Endothelial cell of umbilical vein (primary cell): ENCODE measurements at regions not wholly inside any gene's neighbourhood (a gene's known extent, or its start where the extent isn't known, plus 50 kb on each side); places are given as distances from the start of the nearest gene placed in this dataset.

Experiments
- BruUV-seq: library from RNA; stranded (reverse); fragments of 400-500 nt; replicated peaks from 2 replicates; lab custom pipeline; 2021; lab: Mats Ljungman, UMichigan
- CTCF ChIA-PET: fragments of 300-600, 350-600 bp; sonication (Branson Sonifier 250); formaldehyde crosslinking; loops from one replicate; lab custom pipeline; 2021; ENCODE audit warnings: antibody characterized with exemption, inconsistent platforms; lab: Charles Lee
- POLR2A ChIA-PET: fragments of 300-600, 350-600 bp; sonication (Branson Sonifier 250); formaldehyde crosslinking; loops from one replicate; lab custom pipeline; 2021; ENCODE audit warnings: antibody characterized with exemption, inconsistent platforms; lab: Charles Lee
- DNase-seq: peaks from one replicate; pipeline ENCODE4 v3.0.0-alpha.2; 2011; ENCODE audit warnings: low read depth, low spot score
- FAIRE-seq: peaks from 2 replicates; lab custom pipeline; 2011; peaks lifted over from hg19 to GRCh38; lab: Jason Lieb, UNC
- H2AFZ ChIP-seq: 2 replicates; pipeline ENCODE4 v1.6.0; 2012; ENCODE audit warnings: low read depth, low read length, control low read depth, inconsistent platforms
- H3K27ac ChIP-seq: 2 replicates; pipeline ENCODE4 v1.5.1; 2011; ENCODE audit warnings: low read depth, mild to moderate bottlenecking, control low read depth, low read length, moderate library complexity; ENCODE audit not compliant: insufficient read depth
- H3K27me3 ChIP-seq, 2 experiments: 2 replicates each; pipeline versions ENCODE4 v1.6.0 to v1.6.1; 2011; ENCODE audit warnings: low read length in 2 of 2, mixed read lengths in 1 of 2; ENCODE audit not compliant: control insufficient read depth in 2 of 2, insufficient read depth in 2 of 2
- H3K36me3 ChIP-seq, 2 experiments: 2 replicates in 1 of 2; 3 replicates in 1 of 2; pipeline ENCODE4 v1.5.1; 2011; ENCODE audit warnings: low read length in 2 of 2, mild to moderate bottlenecking in 1 of 2, moderate library complexity in 1 of 2; ENCODE audit not compliant: control insufficient read depth in 2 of 2, insufficient read depth in 2 of 2; ENCODE audit errors: extremely low read depth in 1 of 2
- H3K4me1 ChIP-seq: 3 replicates; pipeline ENCODE4 v1.5.1; 2011; ENCODE audit warnings: mild to moderate bottlenecking, low read length; ENCODE audit not compliant: control insufficient read depth, insufficient read depth; ENCODE audit errors: extremely low read depth
- H3K4me2 ChIP-seq: 2 replicates; pipeline ENCODE4 v1.6.1; 2011; ENCODE audit warnings: low read length, control low read depth, mixed read lengths; ENCODE audit not compliant: insufficient read depth
- H3K4me3 ChIP-seq, 3 experiments: fragments of 200-600 bp in 1 of 3; sonication (generic), shearing (Covaris generic) in 1 of 3; replicated peaks in 1 of 3; 2 replicates each; pipeline ENCODE4 v1.5.1; 2011 to 2016; ENCODE audit warnings: control low read depth in 3 of 3, low read length in 3 of 3, mild to moderate bottlenecking in 2 of 3, inconsistent platforms in 1 of 3, low read depth in 1 of 3, moderate library complexity in 1 of 3; ENCODE audit not compliant: insufficient read depth in 1 of 3
- H3K79me2 ChIP-seq: 2 replicates; pipeline ENCODE4 v1.6.0; 2012; ENCODE audit warnings: low read length, inconsistent platforms; ENCODE audit not compliant: control insufficient read depth, insufficient read depth
- H3K9ac ChIP-seq: replicated peaks from 2 replicates; pipeline ENCODE3; 2011; ENCODE audit warnings: low read length, control low read depth; ENCODE audit not compliant: insufficient read depth; ENCODE audit errors: extremely low read depth
- H3K9me1 ChIP-seq: replicated peaks from 3 replicates; pipeline ENCODE4 v1.6.0; 2011; ENCODE audit warnings: mild to moderate bottlenecking, low read length; ENCODE audit not compliant: control insufficient read depth, insufficient read depth; ENCODE audit errors: extremely low read depth
- H3K9me3 ChIP-seq: replicated peaks from 2 replicates; pipeline ENCODE4 v1.5.1; 2012; ENCODE audit warnings: low read length, inconsistent platforms; ENCODE audit not compliant: control insufficient read depth, insufficient read depth
- H4K20me1 ChIP-seq: replicated peaks from 2 replicates; pipeline ENCODE3; 2011; ENCODE audit warnings: mild to moderate bottlenecking, low read length; ENCODE audit not compliant: control insufficient read depth, insufficient read depth; ENCODE audit errors: extremely low read depth
- CTCF ChIP-seq, 2 donors: IDR thresholded peaks; 1 replicate in 1 of 2; 2 replicates in 1 of 2; pipeline ENCODE4 v1.5.1; 2011; ENCODE audit warnings: low read length in 2 of 2, mild to moderate bottlenecking in 2 of 2, moderate library complexity in 2 of 2, control low read depth in 1 of 2, inconsistent platforms in 1 of 2, low read depth in 1 of 2; ENCODE audit not compliant: insufficient read depth in 1 of 2; ENCODE audit errors: extremely low read depth in 1 of 2
- EZH2 ChIP-seq: IDR thresholded peaks from 2 replicates; pipeline ENCODE4 v1.6.1; 2012; ENCODE audit warnings: borderline replicate concordance, low read depth, mild to moderate bottlenecking, moderate library complexity, low read length, inconsistent platforms; ENCODE audit not compliant: severe bottlenecking
- FOS ChIP-seq: IDR thresholded peaks from 2 replicates; pipeline ENCODE4 v1.6.1; 2011; ENCODE audit warnings: mild to moderate bottlenecking, low read length, moderate library complexity, borderline replicate concordance; ENCODE audit not compliant: insufficient read depth
- GATA2 ChIP-seq: IDR thresholded peaks from 2 replicates; pipeline ENCODE4 v1.7.0; 2011; ENCODE audit warnings: low read depth, mild to moderate bottlenecking, moderate library complexity, mixed read lengths, low read length; ENCODE audit not compliant: insufficient read length, insufficient read depth
- JUN ChIP-seq: IDR thresholded peaks from 2 replicates; pipeline ENCODE4 v1.6.1; 2011; ENCODE audit warnings: borderline replicate concordance, low read depth; ENCODE audit not compliant: insufficient read length, insufficient read depth
- MAX ChIP-seq: IDR thresholded peaks from 2 replicates; pipeline ENCODE4 v1.6.1; 2011; ENCODE audit not compliant: insufficient read depth, insufficient read length
- MYC ChIP-seq: IDR thresholded peaks from one replicate; pipeline ENCODE4 v1.6.1; 2011; ENCODE audit warnings: mild to moderate bottlenecking, low read depth, low read length
- POLR2A ChIP-seq: IDR thresholded peaks from 2 replicates; pipeline ENCODE4 v1.6.1; 2012; ENCODE audit warnings: low read depth, mild to moderate bottlenecking, control low read depth, low read length
- POLR2AphosphoS5 ChIP-seq: IDR thresholded peaks from 2 replicates; pipeline ENCODE4 v1.6.1; 2012; ENCODE audit warnings: low read depth, mild to moderate bottlenecking, control low read depth, low read length, moderate library complexity; ENCODE audit not compliant: insufficient read depth
- dilution Hi-C: fragments of 300-500 bp; cut with MboI; formaldehyde crosslinking; loops from one replicate; pipeline ENCODE4 v1.15.0; 2019; ENCODE audit warnings: low sequenced_read_pairs; ENCODE audit not compliant: extremely low pct_ligation_motif_present
- intact Hi-C: fragments of 100-400 bp; cut with micrococcal nuclease; formaldehyde crosslinking; loops from one replicate; pipeline ENCODE4 v1.10.0; 2022

- DNase-seq (peak; percentile 34), FAIRE-seq (no peak)
- H3K9me1 ChIP-seq = no peaks in the 10 kb centered on the region
- no peaks in the 10 kb centered on the region for H3K27me3 ChIP-seq
- H3K4me2 ChIP-seq = no peak overlapping the region
- H3K9ac ChIP-seq = no peak overlapping the region
- intact Hi-C loops (no loop called here), dilution Hi-C loops (no loop called here)
- no peaks in the 10 kb centered on the region for H3K4me1 ChIP-seq
- POLR2A ChIA-PET = no interaction called here
- H4K20me1 ChIP-seq = no peaks in the 10 kb centered on the region
- no peak overlapping the region for H3K4me3 ChIP-seq
- peak overlapping the region; percentile 65 for H2AFZ ChIP-seq
- no peak overlapping the region for H3K27ac ChIP-seq
- CTCF ChIA-PET = interaction anchor here (0.8 to 3.5 kb wide), 7 partner anchors 8 to 353 kb away, joined by 3 to 17 read pairs (median 4); no protein-coding TSS in a partner anchor
- H3K9me3 ChIP-seq = no peaks in the 10 kb centered on the region
- no TSS peak for BruUV-seq
- no peaks in the 10 kb centered on the region for H3K79me2 ChIP-seq
- H3K36me3 ChIP-seq = no peaks in the 10 kb centered on the region
- no peak for TF ChIP-seq POLR2AphosphoS5
- TF ChIP-seq POLR2A = no peak
- TF ChIP-seq CTCF (IDR thresholded peaks at IDR 0.05; ENCODE audit: extremely low read depth in 1 of 2, insufficient read depth in 1 of 2, low read depth in 1 of 2, low read length in 2 of 2) = no peak
- no peak for TF ChIP-seq GATA2
- no peak for TF ChIP-seq EZH2
- no peak for TF ChIP-seq FOS
- no peak for TF ChIP-seq MYC
- TF ChIP-seq MAX = no peak
- TF ChIP-seq JUN = no peak
These were observed 147.6 kb downstream of the CDC42EP3 start for GRCh38 chr2:37523814-37524362.
